Activated CD4-positive, CD25-positive, alpha-beta regulatory T cell treated with anti-CD3 and anti-CD28 coated beads, Interleukin-2, amount 50 U/mL, for 72 hours (primary cell): ENCODE measurements at regions not wholly inside any gene's neighbourhood (a gene's known extent, or its start where the extent isn't known, plus 50 kb on each side); places are given as distances from the start of the nearest gene placed in this dataset.
"Not testable (repeated sequence)": the region's sequence is repeated elsewhere in the genome, so short reads cannot be mapped to it uniquely, and the experiment has no call there.

Experiments
- DNase-seq: peaks from one replicate; pipeline ENCODE4 v3.0.0; 2021

- no peak for DNase-seq
These were observed 299.8 kb upstream of the PRKD1 start for GRCh38 chr14:30227436-30227835.

- no peak for DNase-seq
These were observed 300.2 kb upstream of the PRKD1 start for GRCh38 chr14:30227876-30228275.

- DNase-seq, result no peak
These were observed 303.1 kb upstream of the PRKD1 start for GRCh38 chr14:30230719-30231118.

- no peak for DNase-seq
These were observed 307.3 kb upstream of the PRKD1 start for GRCh38 chr14:30234966-30235365.

- DNase-seq, result no peak
These were observed 307.8 kb upstream of the PRKD1 start for GRCh38 chr14:30235485-30235884.

GRCh38 chr14:30238936-30239335, 311.3 kb upstream of the PRKD1 start:
- no peak for DNase-seq

- DNase-seq, result no peak
These were observed 312.4 kb upstream of the PRKD1 start for GRCh38 chr14:30240018-30240417.

- no peak for DNase-seq
These were observed 313.0 kb upstream of the PRKD1 start for GRCh38 chr14:30240685-30241084.

- no peak for DNase-seq
These were observed 315.1 kb upstream of the PRKD1 start for GRCh38 chr14:30242744-30243143.

- no peak for DNase-seq
These were observed 315.6 kb upstream of the PRKD1 start for GRCh38 chr14:30243207-30243606.

GRCh38 chr14:30243805-30244204, 315.2 kb upstream of the G2E3 start:
- DNase-seq, result no peak

- DNase-seq, result not testable (repeated sequence)
These were observed 314.6 kb upstream of the G2E3 start for GRCh38 chr14:30244348-30244747.

GRCh38 chr14:30251017-30251416, 307.9 kb upstream of the G2E3 start:
- no peak for DNase-seq

GRCh38 chr14:30251557-30252100, 307.3 kb upstream of the G2E3 start:
- DNase-seq, result no peak

GRCh38 chr14:30252151-30252550, 306.8 kb upstream of the G2E3 start:
- DNase-seq, result no peak

GRCh38 chr14:30252783-30253674, 305.9 kb upstream of the G2E3 start:
- DNase-seq, result no peak

- no peak for DNase-seq
These were observed 302.3 kb upstream of the G2E3 start for GRCh38 chr14:30256627-30257026.

GRCh38 chr14:30257946-30258661, 300.9 kb upstream of the G2E3 start:
- DNase-seq, result no peak

- no peak for DNase-seq
These were observed 297.9 kb upstream of the G2E3 start for GRCh38 chr14:30260833-30261607.

GRCh38 chr14:30264161-30264560, 294.8 kb upstream of the G2E3 start:
- DNase-seq, result no peak

- no peak for DNase-seq
These were observed 292.7 kb upstream of the G2E3 start for GRCh38 chr14:30266290-30266689.

GRCh38 chr14:30267141-30267540, 291.8 kb upstream of the G2E3 start:
- no peak for DNase-seq
